ENCODE measurements at regions not wholly inside any gene's neighbourhood (a gene's known extent, or its start where the extent isn't known, plus 50 kb on each side); places are given as distances from the start of the nearest gene placed in this dataset.

DNA sequence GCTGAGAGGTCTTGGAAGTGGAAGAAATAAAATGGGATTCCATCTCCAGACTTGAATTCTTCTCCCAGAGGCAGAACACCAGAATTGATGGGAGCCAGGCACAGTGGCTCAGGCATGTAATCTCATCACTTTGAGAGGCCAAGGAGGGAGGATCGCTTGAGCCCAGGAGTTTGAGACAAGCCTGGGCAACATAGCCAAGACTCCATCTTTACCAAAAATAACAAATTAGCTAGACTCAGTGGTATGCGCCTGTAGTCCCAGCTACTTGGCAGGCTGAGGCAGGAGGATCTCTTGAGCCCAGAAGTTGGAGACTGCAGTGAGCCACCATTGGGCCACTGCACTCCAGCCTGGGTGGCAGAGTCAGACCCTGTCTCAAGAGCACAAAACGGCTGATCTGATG is 144.3 kb downstream of the C1D start:
- TF ChIP-seq SRF (IDR thresholded peaks at IDR 0.05; ENCODE audit: low read depth) = no peak
- no peak for TF ChIP-seq POLR2A (IDR thresholded peaks at IDR 0.05; ENCODE audit: borderline replicate concordance, extremely low read depth, insufficient read depth, insufficient read length)
- no peak for TF ChIP-seq CTCF (IDR thresholded peaks at IDR 0.05 in 2 of 3, conservative IDR thresholded peaks at IDR 0.05 in 1 of 3; ENCODE audit: borderline replicate concordance in 1 of 3, insufficient read depth in 1 of 3, low read depth in 2 of 3, low read length in 2 of 3)
- TF ChIP-seq CEBPB (IDR thresholded peaks at IDR 0.05; ENCODE audit: low read depth) = no peak

Measured in HCT116 (cell line).